DOHH2 (cell line): ENCODE measurements at regions not wholly inside any gene's neighbourhood (a gene's known extent, or its start where the extent isn't known, plus 50 kb on each side); places are given as distances from the start of the nearest gene placed in this dataset.

Source experiments
- CTCF ChIP-seq: fragments of 200-600 bp; sonication (generic); IDR thresholded peaks from one replicate; pipeline ENCODE4 v1.5.1; 2014; ENCODE audit warnings: antibody characterized with exemption, mild to moderate bottlenecking, low read depth, low read length; ENCODE audit not compliant: poor library complexity, severe bottlenecking
- EZH2phosphoT487 ChIP-seq: fragments of 200-600 bp; sonication (generic); IDR thresholded peaks from 2 replicates; pipeline ENCODE4 v1.6.1; 2017; ENCODE audit warnings: borderline replicate concordance, mild to moderate bottlenecking, antibody characterized with exemption, low read length, moderate library complexity, mixed read lengths

DNA sequence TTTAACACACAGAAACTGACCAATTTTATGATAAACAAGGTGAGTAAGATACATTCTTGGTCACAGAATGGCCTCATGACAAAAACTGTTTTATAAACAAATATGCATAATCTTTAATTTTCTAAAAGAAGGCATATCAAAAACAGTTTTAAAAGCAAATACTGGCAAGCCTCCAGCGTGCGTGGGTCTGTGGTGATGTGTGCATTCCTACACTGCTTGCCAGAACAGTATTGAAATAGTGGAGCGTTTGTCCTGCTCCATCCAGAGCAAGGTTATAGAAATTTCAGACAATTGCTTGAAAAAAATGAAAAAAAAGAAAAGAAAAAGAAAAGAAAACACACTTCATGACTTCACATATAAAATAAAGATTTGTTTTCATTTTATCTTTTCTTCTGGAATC lies 140.9 kb downstream of the MZT1 start:
- TF ChIP-seq CTCF (no peak), EZH2phosphoT487 (no peak)
